ENCODE measurements at regions not wholly inside any gene's neighbourhood (a gene's known extent, or its start where the extent isn't known, plus 50 kb on each side); places are given as distances from the start of the nearest gene placed in this dataset.

- TF ChIP-seq POLR2A (IDR thresholded peaks at IDR 0.05; ENCODE audit: low read depth, low read length) (no peak), SPI1 (IDR thresholded peaks at IDR 0.05; ENCODE audit: low read depth, low read length) (no peak)
Measured at GRCh38 chr14:65257425-65257824, 155.1 kb upstream of the FUT8 start.

All from GM12891 (cell line).